ENCODE measurements at regions not wholly inside any gene's neighbourhood (a gene's known extent, or its start where the extent isn't known, plus 50 kb on each side); places are given as distances from the start of the nearest gene placed in this dataset.
A peak's percentile ranks its signal among the peaks of the same experiment; 100 is the strongest.
"Not testable (repeated sequence)": the region's sequence is repeated elsewhere in the genome, so short reads cannot be mapped to it uniquely, and the experiment has no call there.

GRCh38 chr5:32534041-32534440 is 51.3 kb upstream of the SUB1 start:
- FAIRE-seq (no peak), DNase-seq (ENCODE audit: low spot score) (no peak)

GRCh38 chr5:32531885-32532520 is 53.4 kb upstream of the SUB1 start:
- DNase-seq (ENCODE audit: low spot score) (peak; percentile 65), FAIRE-seq (no peak)

DNA sequence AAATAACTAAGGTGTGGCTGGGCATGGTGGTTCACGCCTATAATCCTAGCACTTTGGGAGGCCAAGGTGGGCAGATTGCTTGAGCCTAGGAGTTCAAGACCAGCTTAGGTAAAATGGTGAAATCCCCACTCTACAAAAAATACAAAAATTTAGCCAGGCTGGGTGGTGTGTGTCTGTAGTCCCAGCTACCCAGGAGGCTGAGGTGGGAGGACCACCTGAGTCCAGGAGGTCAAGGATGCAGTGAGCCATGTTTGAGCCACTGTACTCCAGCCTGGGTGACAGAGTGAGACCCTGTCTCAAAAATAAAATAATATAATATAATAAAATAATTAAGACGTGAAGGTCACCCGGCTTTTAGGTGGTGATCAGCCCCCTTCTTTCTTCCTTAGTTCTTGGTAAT is 58.0 kb upstream of the SUB1 start:
- not testable (repeated sequence) for FAIRE-seq; DNase-seq (ENCODE audit: low spot score)

DNA sequence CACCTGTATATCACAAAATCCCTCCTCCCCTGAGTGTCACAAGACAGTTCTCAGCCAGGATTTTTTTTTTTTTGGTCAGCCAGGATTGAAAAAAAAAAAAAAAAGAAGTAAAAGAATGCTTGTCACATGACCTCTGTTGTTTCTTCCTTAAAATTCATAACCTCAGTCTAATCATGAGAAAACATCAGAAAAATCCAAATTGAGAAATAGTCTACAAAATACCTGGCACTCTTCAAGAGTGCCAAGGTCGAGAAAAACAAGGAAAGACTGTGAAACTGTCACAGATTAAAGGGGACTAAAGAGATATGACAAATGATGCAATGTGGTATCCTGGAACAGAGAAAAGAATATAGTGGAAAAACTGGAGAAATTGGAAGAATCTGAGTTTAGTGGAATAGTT is 58.5 kb upstream of the SUB1 start:
- DNase-seq (ENCODE audit: low spot score) (no peak), FAIRE-seq (no peak)

- DNase-seq (ENCODE audit: low spot score) (no peak), FAIRE-seq (no peak)
Measured at GRCh38 chr5:32523625-32524024, 61.7 kb upstream of the SUB1 start.

DNA sequence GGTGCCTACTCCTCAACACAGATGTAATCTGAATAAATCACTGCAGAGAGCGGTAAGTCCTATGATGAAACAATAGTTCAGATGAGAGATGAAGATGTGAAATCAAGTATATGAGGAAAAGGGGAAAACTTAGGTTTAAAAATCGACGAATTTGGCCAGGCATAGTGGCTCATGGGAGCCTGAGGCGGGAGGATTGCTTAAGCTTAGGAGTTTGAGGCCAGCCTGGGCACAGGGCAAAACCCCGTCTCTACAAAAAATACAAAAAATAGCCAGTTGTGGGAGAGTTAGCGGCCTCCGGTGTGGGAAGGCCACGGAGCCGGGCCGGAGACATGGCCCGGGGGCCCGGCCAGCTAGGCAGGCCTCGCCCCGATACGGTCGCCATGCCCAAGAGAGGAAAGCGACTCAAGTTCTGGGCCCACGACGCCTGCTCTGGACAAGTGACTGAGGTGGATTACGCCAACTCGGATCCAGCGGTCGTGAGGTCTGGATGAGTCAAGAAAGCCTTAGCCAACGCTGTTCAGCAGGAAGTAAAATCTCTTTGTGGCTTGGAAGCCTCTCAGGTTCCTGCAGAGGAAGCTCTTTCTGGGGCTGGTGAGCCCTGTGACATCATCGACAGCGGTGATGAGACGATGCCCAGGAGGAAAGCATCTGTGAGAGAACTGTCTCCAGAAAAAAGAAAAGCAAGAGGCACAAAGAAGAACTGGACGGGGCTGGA is 62.8 kb upstream of the SUB1 start:
- peak; percentile 70 for FAIRE-seq
- peak; percentile 77 for DNase-seq (ENCODE audit: low spot score)

DNA sequence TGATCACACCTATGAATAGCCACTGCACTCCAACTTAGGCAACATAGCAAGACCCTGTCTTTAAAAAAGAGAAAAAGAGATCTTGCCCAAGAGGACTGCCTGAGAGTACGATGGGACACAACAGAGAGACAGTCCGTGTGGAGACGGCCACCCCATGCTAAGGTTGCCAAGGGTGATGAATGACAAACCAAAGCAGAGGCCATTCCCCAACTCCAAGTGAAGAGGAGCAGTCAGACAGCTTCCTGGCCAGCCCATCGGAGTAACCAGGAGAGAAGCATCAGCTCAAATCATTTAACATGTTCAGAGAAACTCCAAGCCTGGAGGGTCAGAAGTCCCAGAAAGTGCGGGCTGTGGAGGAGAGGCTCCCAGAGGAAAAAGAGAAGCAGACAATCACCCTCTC is 63.9 kb upstream of the SUB1 start:
- FAIRE-seq (no peak), DNase-seq (ENCODE audit: low spot score) (no peak)

GRCh38 chr5:32520972-32521371 is 64.4 kb upstream of the SUB1 start:
- DNase-seq (ENCODE audit: low spot score), result no peak
- no peak for FAIRE-seq

DNA sequence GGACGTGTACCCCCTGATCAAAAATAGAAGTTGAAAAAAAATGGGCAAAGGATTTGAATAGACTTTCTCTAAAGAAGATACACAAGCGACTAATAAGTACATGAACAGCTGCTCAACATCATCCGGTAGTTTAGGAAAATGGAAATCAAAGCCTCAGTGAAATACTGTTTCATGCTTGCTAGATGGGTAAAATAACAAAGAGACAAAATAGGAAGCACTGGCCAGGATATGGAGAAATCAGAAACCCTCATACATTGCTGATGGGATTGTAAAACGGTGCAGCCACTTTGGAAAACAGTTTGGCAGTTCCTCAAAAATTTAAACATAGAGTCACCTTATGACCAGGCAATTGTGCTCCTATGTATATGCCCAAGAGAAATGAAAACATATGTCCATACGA is 65.0 kb upstream of the SUB1 start:
- no peak for FAIRE-seq
- no peak for DNase-seq (ENCODE audit: low spot score)

DNA sequence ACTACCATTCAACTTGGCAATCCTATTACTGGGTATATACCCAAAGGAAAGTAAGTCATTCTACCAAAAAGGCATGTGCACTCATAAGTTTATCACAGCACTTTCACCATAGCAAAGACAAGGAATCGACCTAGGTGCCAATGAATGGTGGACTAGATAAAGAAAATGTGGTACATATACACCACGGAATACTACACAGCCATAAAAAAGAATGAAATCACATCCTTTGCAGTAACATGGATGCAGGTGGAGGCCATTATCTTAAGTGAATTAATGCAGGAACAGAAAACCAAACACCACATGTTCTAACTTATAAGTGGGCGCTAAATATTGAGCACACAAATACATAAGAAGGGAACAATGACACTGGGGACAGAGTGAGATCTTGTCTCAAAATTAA is 65.8 kb upstream of the SUB1 start:
- DNase-seq (ENCODE audit: low spot score), result no peak
- FAIRE-seq, result no peak

GRCh38 chr5:32514806-32515205 is 70.3 kb upstream of the ZFR start:
- DNase-seq (ENCODE audit: low spot score) (no peak), FAIRE-seq (no peak)

- DNase-seq (ENCODE audit: low spot score), result no peak
- FAIRE-seq, result no peak
Measured at GRCh38 chr5:32512926-32513325, 68.4 kb upstream of the ZFR start.

GRCh38 chr5:32511776-32512374 is 67.3 kb upstream of the ZFR start:
- DNase-seq (ENCODE audit: low spot score) (no peak), FAIRE-seq (no peak)

DNA sequence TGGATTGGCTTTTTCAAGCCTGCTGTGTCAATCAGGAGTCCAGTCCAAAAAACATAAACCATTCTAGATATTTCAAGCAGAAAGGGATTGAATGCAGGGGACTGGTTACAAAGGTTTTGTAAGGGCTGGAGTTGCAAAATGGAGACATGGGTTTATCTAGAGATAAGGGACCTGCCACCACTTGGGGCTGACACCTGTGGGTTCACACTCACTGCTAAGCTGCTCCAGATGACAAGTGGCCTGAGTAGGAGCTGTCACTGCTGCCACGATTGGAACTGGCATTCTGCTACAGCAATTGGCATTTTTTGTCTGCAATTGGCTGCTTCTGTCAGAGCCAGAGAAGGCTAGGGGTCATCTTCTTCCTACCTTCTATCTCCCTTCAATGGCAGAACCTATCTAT is 66.3 kb upstream of the ZFR start:
- FAIRE-seq (no peak), DNase-seq (ENCODE audit: low spot score) (no peak)

GRCh38 chr5:32508806-32509805 is 64.6 kb upstream of the ZFR start:
- FAIRE-seq (no peak), DNase-seq (ENCODE audit: low spot score) (no peak)

DNA sequence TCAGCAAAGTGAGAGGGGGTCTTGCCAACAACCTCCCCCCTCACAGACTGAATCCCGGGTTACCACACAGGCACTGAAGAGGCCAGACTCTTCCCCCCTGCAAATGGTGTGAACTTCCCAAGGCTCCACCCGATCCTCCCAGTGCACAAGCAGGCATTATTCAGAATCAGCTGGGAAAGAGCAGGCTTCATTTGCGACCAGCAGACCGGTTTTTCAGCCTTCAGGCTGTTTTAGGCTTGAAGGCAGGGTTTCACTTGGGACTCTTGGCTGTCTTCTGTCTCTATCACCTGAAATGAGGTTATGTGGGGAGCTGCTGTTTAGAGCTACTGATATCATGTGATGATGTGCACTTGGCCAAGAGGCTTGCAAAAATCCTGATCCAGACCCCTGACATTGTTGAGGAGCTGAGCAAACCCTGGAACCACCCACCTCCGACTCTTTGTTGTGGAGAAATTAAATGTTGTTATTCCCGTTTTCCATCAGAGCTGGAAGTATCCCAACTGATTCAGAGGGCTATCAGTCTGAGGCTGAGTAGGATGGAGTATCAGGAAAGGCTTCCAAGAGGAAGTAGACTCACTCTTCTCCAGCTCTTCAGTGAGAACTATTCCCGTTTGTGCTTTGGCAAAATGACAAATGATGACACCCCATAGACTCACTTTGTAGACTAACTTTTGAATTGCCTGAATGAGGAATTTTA is 63.3 kb upstream of the ZFR start:
- no peak for FAIRE-seq

GRCh38 chr5:32506799-32507198 is 62.3 kb upstream of the ZFR start:
- DNase-seq (ENCODE audit: low spot score), result no peak
- FAIRE-seq, result no peak

More for the DNA sequence above, 63.3 kb upstream of the ZFR start:
- DNase-seq (ENCODE audit: low spot score), result peak; percentile 36

- no peak for FAIRE-seq
- no peak for DNase-seq (ENCODE audit: low spot score)
Measured at GRCh38 chr5:32506201-32506661, 61.7 kb upstream of the ZFR start.

DNA sequence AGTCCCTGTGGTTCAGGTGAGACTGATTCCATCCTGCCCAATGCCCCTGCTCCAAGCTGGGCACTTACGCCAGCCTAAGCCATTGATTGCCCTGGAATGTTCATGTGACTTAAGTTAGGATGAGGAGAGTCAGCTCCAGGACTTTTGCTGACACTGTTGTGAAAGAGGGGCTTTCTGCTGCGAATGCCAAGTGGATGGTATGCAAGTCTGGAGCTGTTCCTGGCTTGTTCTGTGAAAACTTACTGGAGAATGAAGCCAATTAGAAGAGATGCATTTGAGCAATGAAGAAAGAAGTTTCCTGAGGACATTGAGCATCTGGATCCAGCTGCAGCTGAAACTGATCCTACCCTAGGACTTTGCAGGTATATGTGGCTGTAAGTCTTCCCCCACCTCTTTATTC is 61.2 kb upstream of the ZFR start:
- FAIRE-seq (no peak), DNase-seq (ENCODE audit: low spot score) (no peak)

GRCh38 chr5:32504989-32505596 is 60.6 kb upstream of the ZFR start:
- FAIRE-seq (no peak), DNase-seq (ENCODE audit: low spot score) (no peak)

All from RCC 7860 (cell line).